HEK293T (cell line): ENCODE measurements at regions not wholly inside any gene's neighbourhood (a gene's known extent, or its start where the extent isn't known, plus 50 kb on each side); places are given as distances from the start of the nearest gene placed in this dataset.

Source experiments
- ARNT ChIP-seq: fragments of 450-650 bp; IDR thresholded peaks from 2 replicates; pipeline ENCODE4 v1.6.1; 2017; ENCODE audit warnings: mild to moderate bottlenecking
- BHLHE40 ChIP-seq: fragments of 450-650 bp; IDR thresholded peaks from 2 replicates; pipeline ENCODE4 v1.6.1; 2016; ENCODE audit warnings: mild to moderate bottlenecking, moderate library complexity, borderline replicate concordance
- ELF4 ChIP-seq: fragments of 450-650 bp; IDR thresholded peaks from 2 replicates; pipeline ENCODE4 v1.6.1; 2017; ENCODE audit warnings: antibody characterized with exemption
- FOXA1 ChIP-seq: fragments of 450-650 bp; IDR thresholded peaks from 2 replicates; pipeline ENCODE4 v1.6.1; 2016; ENCODE audit warnings: mild to moderate bottlenecking
- FOXK2 ChIP-seq: fragments of 450-650 bp; IDR thresholded peaks from 2 replicates; pipeline ENCODE4 v1.6.1; 2016; ENCODE audit warnings: mild to moderate bottlenecking
- FOXM1 ChIP-seq: fragments of 450-650 bp; IDR thresholded peaks from 2 replicates; pipeline ENCODE4 v1.6.1; 2017; ENCODE audit warnings: mild to moderate bottlenecking, borderline replicate concordance
- HDGF ChIP-seq: fragments of 450-650 bp; IDR thresholded peaks from 2 replicates; pipeline ENCODE4 v1.6.1; 2017; ENCODE audit warnings: antibody characterized with exemption, borderline replicate concordance
- NFRKB ChIP-seq: fragments of 450-650 bp; IDR thresholded peaks from 2 replicates; pipeline ENCODE4 v1.6.1; 2016; ENCODE audit warnings: mild to moderate bottlenecking, moderate library complexity
- PKNOX1 ChIP-seq: fragments of 450-650 bp; IDR thresholded peaks from 2 replicates; pipeline ENCODE4 v1.6.1; 2016
- SP1 ChIP-seq: fragments of 450-650 bp; IDR thresholded peaks from 2 replicates; pipeline ENCODE4 v1.6.1; 2017
- SUZ12 ChIP-seq: fragments of 450-650 bp; IDR thresholded peaks from 2 replicates; pipeline ENCODE4 v1.6.1; 2016; ENCODE audit warnings: mild to moderate bottlenecking
- TARDBP ChIP-seq: fragments of 450-650 bp; IDR thresholded peaks from 2 replicates; pipeline ENCODE4 v1.6.1; 2016
- ZNF384 ChIP-seq: fragments of 450-650 bp; IDR thresholded peaks from 2 replicates; pipeline ENCODE4 v1.6.1; 2016

DNA sequence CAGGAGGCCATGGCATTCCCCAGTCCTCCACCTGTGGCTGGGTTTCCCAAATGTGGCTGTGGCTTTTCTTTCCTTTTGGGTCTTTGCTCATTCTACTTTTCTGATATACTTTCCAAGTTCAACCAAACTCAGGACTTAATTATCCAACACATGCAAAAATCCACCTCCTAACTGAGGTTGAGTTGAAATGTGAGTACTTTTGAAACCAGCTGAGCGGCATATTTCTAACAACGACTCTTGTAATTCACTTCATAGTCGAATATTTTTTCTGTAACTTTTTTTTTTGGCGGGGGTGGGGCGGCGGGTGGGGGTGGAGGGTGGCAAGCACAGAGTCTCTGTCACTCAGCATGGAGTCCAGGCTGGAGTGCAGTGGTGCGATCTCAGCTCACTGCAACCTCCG, 165.2 kb upstream of the PITRM1 start:
- no peak for TF ChIP-seq ELF4
- no peak for TF ChIP-seq ZNF384
- TF ChIP-seq HDGF: no peak
- TF ChIP-seq FOXM1: no peak
- TF ChIP-seq TARDBP: no peak
- no peak for TF ChIP-seq PKNOX1
- TF ChIP-seq BHLHE40: no peak
- no peak for TF ChIP-seq ARNT
- TF ChIP-seq FOXA1: no peak
- no peak for TF ChIP-seq FOXK2
- TF ChIP-seq SUZ12: no peak
- no peak for TF ChIP-seq NFRKB
- TF ChIP-seq SP1: no peak
